ENCODE measurements at regions not wholly inside any gene's neighbourhood (a gene's known extent, or its start where the extent isn't known, plus 50 kb on each side); places are given as distances from the start of the nearest gene placed in this dataset.
"Not testable (repeated sequence)": the region's sequence is repeated elsewhere in the genome, so short reads cannot be mapped to it uniquely, and the experiment has no call there.

DNA sequence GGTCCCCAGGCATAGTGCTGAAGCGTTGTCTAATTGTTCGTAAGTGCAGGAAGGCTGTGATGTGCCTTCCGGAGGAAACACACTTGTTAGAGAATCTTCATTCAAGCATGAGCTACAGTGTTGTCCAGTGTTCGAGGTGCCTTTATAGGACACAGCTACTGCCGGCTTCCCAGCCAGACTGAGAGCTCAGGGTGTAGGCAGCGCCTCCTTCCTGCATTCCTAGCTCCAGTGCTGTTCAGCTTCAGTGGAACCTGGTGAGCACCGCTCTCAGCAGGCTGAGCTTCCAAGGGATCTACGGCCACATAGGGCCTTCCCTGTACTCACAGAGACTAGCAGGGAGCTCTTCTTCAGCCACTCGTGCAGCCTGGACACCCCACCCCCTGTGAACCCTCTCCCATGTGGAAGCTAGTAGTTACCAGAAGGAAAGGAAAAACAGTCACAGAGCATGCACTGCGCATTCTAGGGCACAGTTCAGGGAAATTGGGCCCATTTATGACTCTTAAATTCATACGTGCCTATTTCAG is 87.9 kb upstream of the UXS1 start:
- H3K27ac Mint-ChIP-seq, H3K27me3 Mint-ChIP-seq: not testable (repeated sequence)

DNA sequence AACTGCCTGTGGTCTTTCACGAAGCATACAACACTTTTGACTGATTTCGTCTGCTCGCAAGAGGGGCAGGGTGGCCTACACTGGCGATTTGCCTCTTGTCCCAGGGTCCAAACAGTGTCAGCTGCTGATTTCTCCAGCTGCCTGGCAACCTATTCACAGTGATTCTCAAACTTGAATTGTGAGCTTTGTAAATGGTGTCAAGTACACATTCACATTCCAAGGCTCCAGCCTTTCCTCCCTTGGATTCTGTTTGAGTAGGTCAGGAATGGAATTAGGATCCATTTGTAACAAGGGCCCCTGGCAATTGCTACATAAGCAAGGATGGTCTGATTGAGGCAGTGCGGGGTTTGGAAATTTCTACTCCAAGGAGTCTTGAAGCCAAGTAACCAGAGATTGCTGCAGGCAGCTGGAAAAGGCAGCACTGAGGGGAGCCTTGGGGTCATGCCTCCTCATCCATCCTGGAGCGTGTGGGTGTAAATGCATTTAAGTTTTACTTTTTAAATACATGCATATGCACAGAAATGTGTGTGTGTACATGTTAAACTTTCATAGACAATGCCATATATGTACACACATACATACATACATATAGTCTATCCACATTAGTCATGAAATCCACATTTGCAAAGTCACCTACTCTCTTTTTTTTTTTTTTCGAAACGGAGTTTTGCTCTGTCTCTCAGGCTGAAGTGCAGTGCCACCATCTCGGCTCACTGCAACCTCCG is 86.8 kb upstream of the UXS1 start:
- Mint-ChIP-seq H3K4me1 (ENCODE audit: low read depth) (no peaks in the 10 kb centered on the region), H3K4me3 (no peak overlapping the region), H3K27ac (no peak overlapping the region), H3K36me3 (ENCODE audit: low read depth) (no peaks in the 10 kb centered on the region), H3K9me3 (no peaks in the 10 kb centered on the region), H3K27me3 (peaks cover 4% of the 10 kb centered on the region)

More for the DNA sequence above, 87.9 kb upstream of the UXS1 start:
- H3K9me3 Mint-ChIP-seq; H3K4me3 Mint-ChIP-seq; H3K4me1 Mint-ChIP-seq (ENCODE audit: low read depth); H3K36me3 Mint-ChIP-seq (ENCODE audit: low read depth): not testable (repeated sequence)

DNA sequence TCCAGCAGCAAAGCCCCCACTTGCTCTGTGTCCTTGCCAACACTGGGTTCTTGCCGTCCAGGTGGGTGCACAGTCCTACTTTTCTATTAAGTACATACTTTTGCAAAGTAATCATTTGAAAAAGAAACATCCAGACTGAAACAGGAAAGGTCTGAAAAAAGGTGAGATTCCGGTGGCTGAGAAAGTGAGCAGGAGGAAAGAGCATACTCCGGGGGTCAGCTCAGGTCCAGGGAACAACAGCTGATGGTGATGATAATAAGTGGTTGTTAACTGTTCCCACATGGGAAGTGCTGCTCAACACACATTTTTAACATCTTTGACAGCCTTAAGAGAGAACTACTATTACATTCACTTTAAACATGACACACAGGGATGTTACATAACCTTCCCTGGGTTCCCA is 86.1 kb upstream of the UXS1 start:
- Mint-ChIP-seq H3K4me3 (no peak overlapping the region), H3K9me3 (no peaks in the 10 kb centered on the region), H3K27me3 (peaks cover 4% of the 10 kb centered on the region), H3K36me3 (ENCODE audit: low read depth) (no peaks in the 10 kb centered on the region), H3K27ac (no peak overlapping the region), H3K4me1 (ENCODE audit: low read depth) (no peaks in the 10 kb centered on the region)

DNA sequence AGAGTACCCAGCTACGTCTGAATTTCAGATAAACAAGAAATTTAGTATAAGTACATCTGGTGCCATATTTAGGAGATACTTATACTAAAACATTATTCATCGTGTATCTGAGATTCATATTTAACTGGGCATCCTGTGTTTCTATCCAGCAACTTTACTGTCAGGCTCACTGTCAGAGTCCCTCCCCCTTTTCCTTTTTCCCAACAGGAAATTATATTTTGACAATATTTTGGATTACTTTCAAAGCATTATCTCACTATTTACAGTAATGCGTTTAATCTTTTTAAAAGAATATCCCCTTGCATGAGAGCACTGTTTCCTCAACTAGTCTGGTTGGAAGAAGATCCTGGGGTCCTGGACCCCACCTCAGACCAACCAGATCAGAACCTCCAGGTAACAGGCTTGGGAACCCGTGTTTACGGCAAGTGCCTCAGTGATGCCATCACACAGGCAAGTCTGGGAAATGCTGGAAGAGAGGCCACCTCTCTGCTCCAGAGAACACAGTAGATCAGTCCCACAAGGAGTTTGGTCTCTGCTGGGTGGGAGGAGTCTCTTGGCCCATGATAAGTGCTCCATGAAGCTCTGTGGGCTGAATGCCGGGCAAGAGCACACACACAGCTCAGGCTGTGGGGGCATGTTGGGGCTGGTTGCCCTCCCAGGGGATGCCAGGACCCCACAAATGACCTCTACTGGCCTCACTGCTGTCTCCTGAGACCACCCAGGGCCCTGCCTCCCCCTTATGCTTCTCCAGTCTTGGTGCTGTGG is 84.2 kb upstream of the UXS1 start:
- Mint-ChIP-seq H3K4me3 (no peak overlapping the region), H3K27ac (no peak overlapping the region), H3K36me3 (ENCODE audit: low read depth) (no peaks in the 10 kb centered on the region), H3K27me3 (peaks cover 4% of the 10 kb centered on the region), H3K4me1 (ENCODE audit: low read depth) (no peaks in the 10 kb centered on the region), H3K9me3 (no peaks in the 10 kb centered on the region)

DNA sequence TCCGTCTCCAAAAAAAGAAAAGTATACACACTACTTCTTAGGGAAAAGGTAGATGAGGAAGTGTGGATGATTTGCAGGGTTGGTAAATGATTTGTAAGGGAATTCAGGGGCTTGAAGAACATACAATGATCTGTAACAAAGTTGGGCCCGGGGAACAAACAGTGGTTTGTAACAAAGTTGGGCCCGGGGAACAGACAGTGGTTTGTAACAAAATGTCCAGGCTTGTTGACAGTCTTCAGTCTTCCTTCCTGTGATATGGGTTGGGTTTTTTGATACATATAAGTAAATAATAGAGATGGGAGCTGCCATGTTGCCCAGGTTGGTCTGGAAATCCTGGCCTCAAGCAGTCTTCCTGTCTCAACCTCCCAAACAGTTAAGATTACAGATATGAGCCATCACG is 83.3 kb upstream of the UXS1 start:
- Mint-ChIP-seq H3K27ac (no peak overlapping the region), H3K27me3 (peaks cover 4% of the 10 kb centered on the region), H3K36me3 (ENCODE audit: low read depth) (no peaks in the 10 kb centered on the region), H3K9me3 (no peaks in the 10 kb centered on the region), H3K4me3 (no peak overlapping the region), H3K4me1 (ENCODE audit: low read depth) (no peaks in the 10 kb centered on the region)

DNA sequence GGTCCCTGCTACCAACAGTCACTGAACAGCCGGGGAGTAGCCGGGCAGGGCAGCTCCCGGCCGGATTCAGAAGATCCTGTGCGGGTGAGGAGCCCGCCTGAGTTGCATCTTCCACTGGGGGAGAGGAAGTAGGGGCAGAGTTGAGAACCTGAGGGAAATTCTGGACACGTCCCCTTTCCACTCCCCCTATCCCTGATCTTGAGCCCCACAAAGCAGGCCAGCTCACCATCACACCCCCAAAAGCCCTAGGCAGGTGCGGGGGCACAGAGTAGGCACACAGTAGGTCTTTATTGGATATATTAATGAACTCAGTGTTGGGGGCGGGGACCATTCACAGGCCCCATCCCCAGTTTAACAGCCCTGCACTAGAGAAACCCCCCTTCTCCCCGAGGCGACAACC is 81.9 kb upstream of the UXS1 start:
- H3K36me3 Mint-ChIP-seq (ENCODE audit: low read depth), result no peaks in the 10 kb centered on the region
- no peaks in the 10 kb centered on the region for H3K9me3 Mint-ChIP-seq
- H3K4me3 Mint-ChIP-seq, result no peak overlapping the region
- peaks cover 1% of the 10 kb centered on the region for H3K4me1 Mint-ChIP-seq (ENCODE audit: low read depth)
- peaks cover 1% of the 10 kb centered on the region for H3K27me3 Mint-ChIP-seq
- no peak overlapping the region for H3K27ac Mint-ChIP-seq

DNA sequence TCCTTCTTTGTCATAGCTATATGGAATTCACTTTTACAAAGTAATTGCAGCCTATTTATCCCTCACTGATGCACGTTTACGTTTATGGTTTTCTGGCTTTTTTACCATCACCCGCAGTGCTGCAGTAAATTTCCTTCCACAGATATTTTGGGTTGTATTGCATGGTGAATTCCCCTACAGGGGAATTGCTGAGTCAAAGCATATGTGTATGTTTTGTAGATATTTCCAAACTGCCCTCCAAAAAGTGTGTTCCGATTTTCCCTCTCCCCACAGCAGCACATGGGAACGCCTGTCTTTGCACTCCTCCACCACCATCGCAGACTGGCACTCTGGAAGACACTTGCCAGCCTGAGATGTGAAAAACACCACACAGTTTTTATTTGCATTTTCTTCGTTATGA is 80.6 kb upstream of the UXS1 start:
- H3K9me3 Mint-ChIP-seq, result no peaks in the 10 kb centered on the region
- H3K36me3 Mint-ChIP-seq (ENCODE audit: low read depth), result no peaks in the 10 kb centered on the region
- peaks cover 10% of the 10 kb centered on the region for H3K27me3 Mint-ChIP-seq

DNA sequence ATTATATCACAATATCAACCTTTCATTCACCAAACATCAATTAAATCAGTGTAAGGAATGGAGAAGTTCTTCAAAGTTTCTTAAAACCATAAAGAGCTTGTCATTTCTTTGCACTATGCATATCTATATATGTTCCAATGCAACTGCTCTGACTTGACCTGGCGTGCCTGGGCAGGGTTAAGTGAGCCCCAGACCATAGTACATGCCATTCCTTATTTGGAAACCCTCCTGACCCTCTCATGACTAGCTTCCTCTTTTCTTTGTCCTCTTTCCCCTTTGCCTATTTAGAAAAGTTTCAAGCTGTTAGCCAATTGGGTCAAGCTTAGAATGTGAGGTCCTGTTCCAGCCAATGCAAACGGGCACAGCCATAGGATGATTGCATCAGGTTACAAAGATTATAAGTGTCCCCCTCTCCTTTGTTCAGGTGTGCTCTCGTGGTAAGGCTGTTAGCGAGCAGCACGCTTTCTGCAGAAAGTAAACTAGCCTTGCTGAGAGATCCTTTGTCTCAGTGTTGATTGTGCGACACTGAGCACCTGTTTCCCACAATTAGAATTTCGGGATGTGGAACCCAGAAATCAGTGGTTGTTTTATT is 78.2 kb upstream of the UXS1 start:
- Mint-ChIP-seq H3K4me1 (ENCODE audit: low read depth) (peaks cover 26% of the 10 kb centered on the region), H3K9me3 (no peaks in the 10 kb centered on the region), H3K36me3 (ENCODE audit: low read depth) (no peaks in the 10 kb centered on the region), H3K27me3 (peaks cover 18% of the 10 kb centered on the region), H3K27ac (no peak overlapping the region), H3K4me3 (no peak overlapping the region)

More for the DNA sequence above, 80.6 kb upstream of the UXS1 start:
- no peak overlapping the region for H3K27ac Mint-ChIP-seq
- no peak overlapping the region for H3K4me3 Mint-ChIP-seq
- peaks cover 11% of the 10 kb centered on the region for H3K4me1 Mint-ChIP-seq (ENCODE audit: low read depth)

DNA sequence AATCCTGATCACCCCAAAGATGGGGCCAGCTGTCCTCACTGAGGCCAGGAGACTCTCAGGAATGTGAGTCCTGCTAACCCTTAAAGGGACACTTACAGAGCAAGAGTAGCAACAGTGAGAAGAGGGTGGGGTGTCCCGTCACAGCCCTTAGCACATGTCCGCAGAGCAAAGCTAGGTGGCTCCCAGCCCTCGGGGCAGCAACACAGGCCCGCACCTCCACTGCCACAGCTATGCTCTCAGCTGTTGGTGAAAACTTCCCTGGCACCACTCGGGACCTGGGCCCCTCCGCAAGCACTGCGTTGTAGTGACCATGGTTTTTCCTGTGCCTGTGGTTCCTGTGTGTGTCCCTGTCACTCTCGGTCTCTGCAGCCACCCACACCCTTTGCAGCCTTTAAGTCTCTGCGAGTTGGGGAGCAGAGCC is 76.4 kb upstream of the UXS1 start:
- peak overlapping the region; percentile 74 for H3K4me3 Mint-ChIP-seq
- H3K9me3 Mint-ChIP-seq, result no peaks in the 10 kb centered on the region
- no peak overlapping the region for H3K27ac Mint-ChIP-seq
- H3K36me3 Mint-ChIP-seq (ENCODE audit: low read depth), result no peaks in the 10 kb centered on the region
- peaks cover 26% of the 10 kb centered on the region for H3K4me1 Mint-ChIP-seq (ENCODE audit: low read depth)
- peaks cover 18% of the 10 kb centered on the region for H3K27me3 Mint-ChIP-seq

DNA sequence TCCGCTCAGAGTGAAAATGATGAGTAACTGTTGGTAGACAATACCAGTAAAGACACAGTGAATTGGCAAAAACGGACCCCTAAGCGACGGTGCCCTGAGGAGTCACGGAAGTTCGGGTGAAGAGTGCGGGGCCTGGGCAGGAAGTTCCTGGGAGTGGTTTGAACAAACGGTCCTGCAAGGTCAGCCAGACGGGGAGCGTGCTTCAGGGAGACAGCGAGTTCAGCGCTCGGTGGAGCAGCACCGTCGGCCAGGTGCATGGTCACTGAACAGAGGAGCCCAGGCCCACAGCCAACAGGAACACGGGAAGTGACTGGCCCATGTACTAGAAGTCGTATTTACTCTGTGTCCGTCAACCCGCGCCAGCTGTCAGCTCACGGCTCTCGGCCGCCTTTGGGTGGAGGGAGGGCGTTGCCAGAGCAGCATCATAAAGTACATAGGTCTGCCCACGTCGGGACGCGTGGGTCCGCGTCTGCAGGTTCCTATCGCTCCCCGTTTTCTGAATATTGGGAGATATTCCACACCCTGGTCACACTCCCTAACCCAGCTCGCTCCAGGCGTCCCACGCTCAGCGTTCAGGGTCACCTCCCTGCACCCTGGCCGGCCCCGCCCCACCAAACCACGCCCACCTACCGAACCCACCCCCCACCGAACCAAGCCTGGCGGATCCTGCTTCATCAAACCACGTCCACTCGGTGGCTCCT is 75.6 kb upstream of the UXS1 start:
- H3K4me3 Mint-ChIP-seq, result peak overlapping the region; percentile 74
- peaks cover 18% of the 10 kb centered on the region for H3K27me3 Mint-ChIP-seq
- H3K4me1 Mint-ChIP-seq (ENCODE audit: low read depth), result peaks cover 26% of the 10 kb centered on the region
- peak overlapping the region; percentile 40 for H3K27ac Mint-ChIP-seq
- no peaks in the 10 kb centered on the region for H3K9me3 Mint-ChIP-seq
- H3K36me3 Mint-ChIP-seq (ENCODE audit: low read depth), result no peaks in the 10 kb centered on the region

DNA sequence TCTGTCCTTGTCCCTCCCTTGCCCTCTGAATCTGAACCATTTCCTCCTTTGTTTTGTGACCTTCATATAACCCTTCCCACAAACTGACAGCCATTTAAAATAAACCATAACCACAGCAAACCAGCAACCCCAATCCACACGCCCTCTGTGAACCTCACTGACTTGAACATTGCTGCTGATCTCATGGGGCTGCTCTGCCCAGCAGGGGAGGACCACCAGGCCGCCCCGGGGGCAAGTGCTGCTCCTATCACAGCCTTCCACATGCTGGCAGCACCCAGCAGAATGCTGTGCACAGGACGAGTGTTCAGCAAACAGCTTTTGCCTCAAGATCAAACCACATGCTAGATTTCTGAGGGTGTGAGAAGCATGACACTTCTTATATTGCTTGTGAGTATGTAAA is 73.9 kb upstream of the UXS1 start:
- Mint-ChIP-seq H3K9me3 (no peaks in the 10 kb centered on the region), H3K36me3 (ENCODE audit: low read depth) (no peaks in the 10 kb centered on the region), H3K27me3 (peaks cover 18% of the 10 kb centered on the region), H3K4me3 (no peak overlapping the region), H3K27ac (no peak overlapping the region), H3K4me1 (ENCODE audit: low read depth) (peaks cover 26% of the 10 kb centered on the region)

DNA sequence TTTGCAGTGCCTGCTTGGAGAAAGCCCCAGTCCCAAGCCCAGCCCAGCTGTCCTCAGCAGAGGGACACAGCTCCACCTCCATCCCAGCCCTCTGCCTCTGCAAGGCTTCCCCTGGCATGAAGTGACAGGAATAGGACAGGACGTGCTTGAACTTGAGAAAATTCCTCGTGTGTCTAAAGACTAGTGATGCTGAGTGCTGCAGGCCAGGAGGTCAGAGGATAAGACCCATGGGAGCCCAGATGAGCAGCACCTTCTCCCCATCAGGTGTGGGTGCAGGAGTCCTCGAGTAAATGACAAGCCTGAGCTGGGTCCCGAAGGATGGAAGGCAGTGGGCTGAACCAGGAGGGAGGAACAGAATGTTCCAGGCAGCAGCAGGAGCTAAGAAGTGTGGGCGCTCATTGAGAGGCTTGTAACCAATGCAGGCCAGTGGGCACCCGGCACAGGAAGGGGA is 67.8 kb upstream of the UXS1 start:
- no peak overlapping the region for H3K4me3 Mint-ChIP-seq
- H3K36me3 Mint-ChIP-seq (ENCODE audit: low read depth), result no peaks in the 10 kb centered on the region
- H3K4me1 Mint-ChIP-seq (ENCODE audit: low read depth), result no peaks in the 10 kb centered on the region
- H3K27me3 Mint-ChIP-seq, result no peaks in the 10 kb centered on the region
- no peak overlapping the region for H3K27ac Mint-ChIP-seq
- no peaks in the 10 kb centered on the region for H3K9me3 Mint-ChIP-seq

DNA sequence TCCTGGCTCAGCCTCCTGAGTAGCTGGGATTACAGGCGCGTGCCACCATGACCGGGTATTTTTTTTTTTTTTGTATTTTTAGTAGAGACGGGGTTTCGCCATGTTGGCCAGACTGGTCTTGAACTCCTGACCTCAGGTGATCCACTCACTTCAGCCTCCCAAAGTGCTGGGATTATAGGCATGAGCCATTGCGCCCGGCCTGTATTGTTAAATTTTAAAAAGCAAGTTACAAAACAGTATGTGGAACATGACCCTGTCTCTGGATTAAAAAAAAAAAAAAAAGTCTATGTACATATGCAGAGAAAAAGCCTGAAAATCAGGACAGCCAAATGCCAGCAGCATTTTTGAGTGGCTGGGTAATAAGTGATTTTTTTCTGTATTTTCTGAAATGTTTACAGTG is 64.8 kb upstream of the UXS1 start:
- not testable (repeated sequence) for H3K4me3 Mint-ChIP-seq; H3K36me3 Mint-ChIP-seq (ENCODE audit: low read depth); H3K27ac Mint-ChIP-seq; H3K4me1 Mint-ChIP-seq (ENCODE audit: low read depth); H3K27me3 Mint-ChIP-seq; H3K9me3 Mint-ChIP-seq

DNA sequence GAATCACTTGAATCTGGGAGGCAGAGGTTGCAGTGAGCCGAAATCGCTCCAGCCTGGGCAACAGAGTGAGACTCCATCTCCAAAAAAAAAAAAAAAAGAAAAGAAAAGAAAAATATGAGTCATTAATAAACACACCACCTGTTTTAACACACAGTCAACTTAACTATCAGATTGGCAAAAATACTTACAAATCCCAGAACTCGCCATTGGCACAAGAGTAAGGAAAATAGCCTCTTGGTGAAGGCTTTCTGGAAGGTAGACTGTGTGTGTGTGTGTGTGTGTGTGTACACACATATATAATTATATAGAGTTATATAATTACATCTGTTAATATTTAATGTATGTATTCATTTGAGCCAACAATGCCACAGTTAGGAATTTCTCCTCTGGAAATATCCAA is 63.7 kb upstream of the UXS1 start:
- Mint-ChIP-seq H3K36me3 (ENCODE audit: low read depth) (no peaks in the 10 kb centered on the region), H3K27me3 (no peaks in the 10 kb centered on the region), H3K4me1 (ENCODE audit: low read depth) (no peaks in the 10 kb centered on the region), H3K4me3 (no peak overlapping the region), H3K27ac (no peak overlapping the region), H3K9me3 (no peaks in the 10 kb centered on the region)

DNA sequence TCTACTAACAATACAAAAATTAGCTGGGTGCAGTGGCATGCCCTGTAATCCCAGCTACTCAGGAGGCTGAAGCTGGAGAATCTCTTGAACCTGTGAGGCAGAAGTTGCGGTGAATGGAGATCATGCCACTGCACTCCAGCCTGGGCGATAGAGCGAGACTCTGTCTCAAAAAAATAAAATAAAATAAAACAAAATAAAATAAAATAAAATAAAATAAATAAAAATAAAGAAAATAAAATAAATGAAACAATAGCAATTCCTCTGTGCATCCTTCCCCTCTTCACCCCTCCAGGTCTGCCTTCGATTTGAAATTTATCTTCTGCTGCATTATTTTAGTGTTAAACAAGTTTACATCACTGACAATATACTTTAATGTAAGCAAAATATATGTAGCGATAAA is 63.0 kb upstream of the UXS1 start:
- Mint-ChIP-seq H3K27me3 (no peaks in the 10 kb centered on the region), H3K9me3 (no peaks in the 10 kb centered on the region), H3K4me3 (no peak overlapping the region), H3K27ac (no peak overlapping the region), H3K4me1 (ENCODE audit: low read depth) (no peaks in the 10 kb centered on the region), H3K36me3 (ENCODE audit: low read depth) (no peaks in the 10 kb centered on the region)
